GM13976 (cell line): ENCODE measurements at regions not wholly inside any gene's neighbourhood (a gene's known extent, or its start where the extent isn't known, plus 50 kb on each side); places are given as distances from the start of the nearest gene placed in this dataset.

Source experiments
- DNase-seq: peaks from one replicate; pipeline ENCODE4 v3.0.0; 2012; ENCODE audit warnings: low spot score
- in situ Hi-C: fragments of 300-500 bp; cut with MboI; formaldehyde crosslinking; loops from one replicate; pipeline ENCODE4 v1.12.0; 2022; ENCODE audit warnings: low sequenced_read_pairs, mixed read lengths, inconsistent platforms; ENCODE audit not compliant: unreplicated experiment
- TF ChIP-seq, protein P1 (sequence below): IDR thresholded peaks from 2 replicates; pipeline ENCODE4 v1.5.1; 2012; ENCODE audit warnings: borderline replicate concordance, mild to moderate bottlenecking; ENCODE audit not compliant: insufficient read depth; ENCODE audit errors: extremely low read depth, missing control alignments, control extremely low read depth

DNA sequence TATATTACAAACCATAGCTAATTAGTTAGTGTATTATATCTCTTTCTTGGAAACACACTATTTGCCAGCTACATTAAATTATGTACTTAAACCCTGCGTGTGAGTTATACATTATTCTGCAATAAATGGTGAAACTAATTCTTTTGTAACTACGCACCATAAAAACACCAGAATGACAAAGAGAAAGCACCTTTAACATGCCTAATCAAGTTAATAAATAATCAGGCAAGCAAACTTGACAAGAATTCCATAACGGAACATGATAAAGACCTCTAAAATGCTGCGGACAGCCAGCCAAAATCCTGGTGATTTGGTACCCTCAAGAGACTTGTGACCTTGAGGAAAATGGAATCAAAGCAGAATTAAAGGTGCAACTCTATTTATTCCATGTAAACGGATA is 375.3 kb upstream of the KITLG start:
- in situ Hi-C loops = no loop called here
- TF ChIP-seq, protein P1, sequence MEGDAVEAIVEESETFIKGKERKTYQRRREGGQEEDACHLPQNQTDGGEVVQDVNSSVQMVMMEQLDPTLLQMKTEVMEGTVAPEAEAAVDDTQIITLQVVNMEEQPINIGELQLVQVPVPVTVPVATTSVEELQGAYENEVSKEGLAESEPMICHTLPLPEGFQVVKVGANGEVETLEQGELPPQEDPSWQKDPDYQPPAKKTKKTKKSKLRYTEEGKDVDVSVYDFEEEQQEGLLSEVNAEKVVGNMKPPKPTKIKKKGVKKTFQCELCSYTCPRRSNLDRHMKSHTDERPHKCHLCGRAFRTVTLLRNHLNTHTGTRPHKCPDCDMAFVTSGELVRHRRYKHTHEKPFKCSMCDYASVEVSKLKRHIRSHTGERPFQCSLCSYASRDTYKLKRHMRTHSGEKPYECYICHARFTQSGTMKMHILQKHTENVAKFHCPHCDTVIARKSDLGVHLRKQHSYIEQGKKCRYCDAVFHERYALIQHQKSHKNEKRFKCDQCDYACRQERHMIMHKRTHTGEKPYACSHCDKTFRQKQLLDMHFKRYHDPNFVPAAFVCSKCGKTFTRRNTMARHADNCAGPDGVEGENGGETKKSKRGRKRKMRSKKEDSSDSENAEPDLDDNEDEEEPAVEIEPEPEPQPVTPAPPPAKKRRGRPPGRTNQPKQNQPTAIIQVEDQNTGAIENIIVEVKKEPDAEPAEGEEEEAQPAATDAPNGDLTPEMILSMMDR = no peak
- DNase-seq = no peak

DNA sequence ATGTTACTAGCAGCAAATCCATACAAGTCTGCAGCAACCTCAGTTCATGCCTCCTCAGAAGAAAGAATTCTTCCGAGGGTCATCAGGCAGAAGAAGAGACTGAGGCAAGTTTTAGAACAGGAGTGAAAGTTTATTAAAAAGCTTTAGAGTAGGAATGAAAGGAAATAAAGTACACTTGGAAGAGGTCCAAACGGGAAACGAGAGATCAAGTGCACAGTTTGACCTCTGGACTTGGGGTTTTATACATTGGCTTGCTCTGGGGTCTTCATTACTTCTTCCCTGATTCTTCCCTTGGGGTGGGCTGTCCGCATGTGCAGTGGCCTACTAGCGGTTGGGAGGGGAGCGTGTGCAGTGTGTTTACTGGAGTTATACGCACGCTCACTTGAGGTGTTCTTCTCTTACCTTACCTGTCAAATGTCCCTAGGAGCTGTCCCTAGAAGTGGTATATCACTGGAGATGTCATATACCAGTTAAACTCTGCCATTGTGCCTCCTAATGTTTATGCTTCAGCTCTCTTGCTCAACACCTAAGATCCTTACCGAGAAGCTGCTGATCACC is 372.8 kb upstream of the KITLG start:
- no peak for DNase-seq
- TF ChIP-seq, protein P1 = no peak
- in situ Hi-C loops = no loop called here

DNA sequence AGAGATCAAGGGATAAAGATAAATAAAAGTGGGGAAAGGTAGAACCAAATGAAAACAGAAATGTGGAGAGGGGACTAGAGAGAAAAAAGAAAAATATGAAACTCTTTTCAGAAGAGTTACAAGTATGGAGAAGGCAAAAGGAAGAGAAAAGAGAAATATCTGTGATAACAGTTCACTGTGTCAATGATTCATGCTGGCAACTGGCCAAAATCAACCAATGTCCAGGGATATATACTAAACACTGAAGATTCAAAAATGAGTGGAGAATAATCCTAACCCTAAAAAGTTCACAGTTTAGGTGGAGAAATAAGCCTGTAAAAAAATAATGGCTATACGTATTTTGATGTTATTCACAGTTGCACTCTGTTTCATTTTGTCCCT is 372.3 kb upstream of the KITLG start:
- TF ChIP-seq, protein P1 = no peak
- no peak for DNase-seq
- in situ Hi-C loops = no loop called here

DNA sequence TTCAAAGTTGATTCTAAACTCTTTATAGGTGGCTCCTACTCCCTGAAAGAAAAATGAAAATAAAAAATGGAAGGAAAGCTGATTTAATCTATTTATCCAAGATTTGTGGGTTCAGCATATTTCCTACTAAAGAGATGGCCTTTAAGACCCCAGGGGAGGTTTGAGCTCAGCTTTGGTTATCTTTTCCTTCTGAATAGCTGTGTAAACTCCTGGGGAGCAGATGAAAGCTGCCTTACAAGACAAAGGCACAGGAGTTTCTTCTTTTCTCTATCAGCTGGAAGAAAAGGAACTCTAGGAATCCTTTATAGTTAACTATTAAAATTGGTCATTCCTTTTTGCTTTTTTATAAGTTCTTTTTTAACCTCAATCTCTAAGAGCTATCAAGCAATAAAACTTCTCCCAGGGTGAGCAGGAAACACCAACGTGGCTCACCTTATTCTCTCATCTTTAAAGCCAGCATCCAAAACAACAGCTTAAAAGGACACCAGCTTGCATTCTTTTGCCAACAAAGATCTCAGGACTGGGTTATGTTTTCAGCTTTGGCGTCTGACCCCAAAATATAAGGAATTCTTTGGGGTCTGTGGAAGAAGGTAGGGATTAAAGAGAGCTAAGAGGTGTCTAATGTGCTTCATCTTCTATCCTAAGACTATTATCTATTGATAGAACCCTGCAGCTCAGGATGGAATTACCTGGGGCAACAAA is 371.7 kb upstream of the KITLG start:
- in situ Hi-C loops = no loop called here
- TF ChIP-seq, protein P1 = no peak
- DNase-seq = no peak

DNA sequence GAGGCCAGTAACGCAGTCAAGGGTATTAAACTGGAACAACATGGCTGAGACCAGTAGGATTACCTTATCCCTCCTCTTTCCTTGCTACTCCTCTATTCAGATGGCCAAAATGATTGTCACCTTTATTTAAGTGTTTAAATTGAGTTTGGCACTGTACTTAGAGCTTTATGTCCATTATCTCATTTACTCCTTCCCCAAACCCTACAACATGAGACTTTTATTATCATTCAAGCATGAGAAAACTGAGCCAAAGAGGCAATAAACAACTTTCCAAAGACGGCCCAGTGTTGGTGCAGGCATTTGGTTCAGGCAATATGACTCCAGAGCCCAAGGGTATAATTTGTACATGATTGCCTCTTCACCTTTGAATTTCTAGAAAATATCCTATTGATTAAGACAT is 370.9 kb upstream of the KITLG start:
- DNase-seq = no peak
- TF ChIP-seq, protein P1 = no peak
- in situ Hi-C loops = no loop called here

DNA sequence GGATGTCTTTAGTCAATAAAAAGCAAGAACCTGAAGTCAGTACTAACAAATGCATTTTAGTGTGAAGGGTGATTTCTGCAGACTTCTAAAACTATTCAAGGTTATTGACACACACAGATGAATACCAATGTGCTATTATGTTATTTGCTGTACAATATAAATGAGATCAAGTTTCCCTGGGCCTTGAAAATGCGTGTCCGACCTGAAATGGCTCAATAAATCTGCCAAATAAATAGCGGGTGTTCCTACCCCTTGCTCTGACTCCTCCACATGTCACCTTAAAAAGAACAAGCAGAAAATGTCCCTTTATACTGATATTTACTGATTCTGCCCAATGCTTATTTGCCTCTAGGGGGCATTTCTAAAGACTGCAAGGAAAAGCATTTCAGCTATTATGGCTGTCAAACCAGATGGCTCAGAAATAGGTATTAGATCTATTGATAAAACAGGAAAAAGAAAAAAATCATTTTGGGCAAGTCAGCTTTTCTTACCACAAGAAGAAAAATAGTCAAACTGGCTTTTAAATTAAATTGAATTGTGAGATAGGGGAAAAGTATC is 367.3 kb upstream of the KITLG start:
- in situ Hi-C loops = no loop called here
- TF ChIP-seq, protein P1 = no peak
- no peak for DNase-seq
